CD4-positive, alpha-beta memory T cell (primary cell): ENCODE measurements at regions not wholly inside any gene's neighbourhood (a gene's known extent, or its start where the extent isn't known, plus 50 kb on each side); places are given as distances from the start of the nearest gene placed in this dataset.
A peak's percentile ranks its signal among the peaks of the same experiment; 100 is the strongest.

ENCODE experiments used
- CTCF ChIA-PET: fragments of 350-600 bp; sonication (Branson Sonifier 250); formaldehyde crosslinking; loops from one replicate; lab custom pipeline; 2021; ENCODE audit warnings: inconsistent platforms; ENCODE audit not compliant: partially characterized antibody; lab: Charles Lee
- POLR2A ChIA-PET: fragments of 350-600 bp; sonication (Branson Sonifier 250); formaldehyde crosslinking; loops from one replicate; lab custom pipeline; 2021; ENCODE audit not compliant: partially characterized antibody; lab: Charles Lee
- DNase-seq, 5 donors: peaks; one replicate each; pipeline versions ENCODE4 v3.0.0 to v3.0.0-alpha.2; 2020 to 2022; ENCODE audit warnings: mixed read lengths in 1 of 5
- H3K27ac ChIP-seq: one replicate; pipeline ENCODE4 v1.7.0; 2013; ENCODE audit warnings: low read depth, low read length
- H3K27me3 ChIP-seq: 2 replicates; pipeline ENCODE4 v1.7.0; 2013; ENCODE audit warnings: mild to moderate bottlenecking, low read length, moderate library complexity; ENCODE audit not compliant: insufficient read depth
- H3K36me3 ChIP-seq: 2 replicates; pipeline ENCODE4 v1.7.0; 2013; ENCODE audit warnings: mild to moderate bottlenecking, low read length, moderate library complexity; ENCODE audit not compliant: insufficient read depth
- H3K4me1 ChIP-seq: 2 replicates; pipeline ENCODE4 v1.7.0; 2013; ENCODE audit warnings: mild to moderate bottlenecking, low read length, moderate library complexity; ENCODE audit not compliant: insufficient read depth
- H3K4me3 ChIP-seq, 2 donors: one replicate each; pipeline ENCODE4 v1.7.0; 2013; ENCODE audit warnings: low read length in 2 of 2, mild to moderate bottlenecking in 1 of 2
- H3K9me3 ChIP-seq, 2 donors: one replicate each; pipeline ENCODE4 v1.7.0; 2013; ENCODE audit warnings: low read length in 2 of 2, control low read depth in 1 of 2; ENCODE audit not compliant: control insufficient read depth in 1 of 2
- H3K27ac Mint-ChIP-seq, 7 donors: one replicate each; pipeline ENCODE4 v1.8.0; 2020 to 2021; ENCODE audit warnings: mixed read lengths in 7 of 7, mild to moderate bottlenecking in 6 of 7, inconsistent platforms in 3 of 7, moderate library complexity in 3 of 7
- H3K27me3 Mint-ChIP-seq, 2 donors: one replicate each; pipeline ENCODE4 v1.8.0; 2020 to 2021; ENCODE audit warnings: mixed read lengths in 2 of 2
- H3K36me3 Mint-ChIP-seq, 2 donors: one replicate each; pipeline ENCODE4 v1.8.0; 2020 to 2021; ENCODE audit warnings: mixed read lengths in 2 of 2, inconsistent platforms in 1 of 2, mild to moderate bottlenecking in 1 of 2
- H3K4me1 Mint-ChIP-seq, 4 donors: one replicate each; pipeline ENCODE4 v1.8.0; 2020 to 2021; ENCODE audit warnings: mixed read lengths in 4 of 4, mild to moderate bottlenecking in 1 of 4
- H3K4me3 Mint-ChIP-seq, 8 donors: one replicate each; pipeline ENCODE4 v1.8.0; 2020 to 2021; ENCODE audit warnings: mixed read lengths in 8 of 8, mild to moderate bottlenecking in 7 of 8, moderate library complexity in 6 of 8, inconsistent platforms in 3 of 8
- H3K9me3 Mint-ChIP-seq, 8 donors: one replicate each; pipeline ENCODE4 v1.8.0; 2020 to 2021; ENCODE audit warnings: mixed read lengths in 8 of 8, mild to moderate bottlenecking in 5 of 8, inconsistent platforms in 3 of 8, moderate library complexity in 1 of 8
- intact Hi-C: fragments of 100-400 bp; cut with micrococcal nuclease; formaldehyde crosslinking; loops from one replicate; pipeline ENCODE4 v1.15.1; 2023

GRCh38 chr7:22008087-22008486, 62.4 kb upstream of the CDCA7L start:
- ChIA-PET CTCF (no interaction called here), POLR2A (no interaction called here)
- no peaks in the 10 kb centered on the region for H3K4me1 Mint-ChIP-seq
- no peak overlapping the region for H3K27ac ChIP-seq
- intact Hi-C loops = loop anchor here (10.0 kb wide), 1 partner anchor 77 kb away; no protein-coding TSS in a partner anchor
- no peaks in the 10 kb centered on the region for H3K36me3 Mint-ChIP-seq
- no peaks in the 10 kb centered on the region for H3K36me3 ChIP-seq
- no peaks in the 10 kb centered on the region for H3K9me3 Mint-ChIP-seq
- DNase-seq = no peak
- H3K27ac Mint-ChIP-seq = no peak overlapping the region
- peaks cover 3 to 6% of the 10 kb centered on the region in 2 donors for H3K27me3 Mint-ChIP-seq
- no peaks in the 10 kb centered on the region for H3K9me3 ChIP-seq
- H3K27me3 ChIP-seq = no peaks in the 10 kb centered on the region
- no peaks in the 10 kb centered on the region for H3K4me1 ChIP-seq
- no peak overlapping the region for H3K4me3 ChIP-seq
- no peak overlapping the region for H3K4me3 Mint-ChIP-seq

GRCh38 chr7:22005151-22005550, 59.5 kb upstream of the CDCA7L start:
- H3K36me3 Mint-ChIP-seq = no peaks in the 10 kb centered on the region
- intact Hi-C loops = loop anchor here (10.0 kb wide), 1 partner anchor 80 kb away; no protein-coding TSS in a partner anchor
- DNase-seq = no peak
- CTCF ChIA-PET = no interaction called here
- H3K27ac Mint-ChIP-seq = no peak overlapping the region
- Histone ChIP-seq H3K36me3 (no peaks in the 10 kb centered on the region), H3K27ac (no peak overlapping the region), H3K9me3 (no peaks in the 10 kb centered on the region), H3K4me3 (no peak overlapping the region), H3K27me3 (no peaks in the 10 kb centered on the region), H3K4me1 (no peaks in the 10 kb centered on the region)
- H3K27me3 Mint-ChIP-seq = peaks cover 5 to 6% of the 10 kb centered on the region in 2 donors
- POLR2A ChIA-PET = no interaction called here
- H3K9me3 Mint-ChIP-seq = no peaks in the 10 kb centered on the region
- H3K4me1 Mint-ChIP-seq = peaks cover 0 to 5% (median 2%) of the 10 kb centered on the region in 4 donors
- H3K4me3 Mint-ChIP-seq = no peak overlapping the region

- no peaks in the 10 kb centered on the region for H3K27me3 ChIP-seq
- H3K4me3 ChIP-seq = no peak overlapping the region
- CTCF ChIA-PET = interaction anchor here (1.0 kb wide), 1 partner anchor 9 kb away, joined by 4 read pairs; no protein-coding TSS in a partner anchor
- no peaks in the 10 kb centered on the region for H3K4me1 ChIP-seq
- no peaks in the 10 kb centered on the region for H3K36me3 ChIP-seq
- no peak for DNase-seq
- Mint-ChIP-seq H3K4me1 (peaks cover 0 to 5% (median 2%) of the 10 kb centered on the region in 4 donors), H3K36me3 (no peaks in the 10 kb centered on the region), H3K27ac (no peak overlapping the region), H3K27me3 (peaks cover 6 to 7% of the 10 kb centered on the region in 2 donors), H3K9me3 (no peaks in the 10 kb centered on the region), H3K4me3 (no peak overlapping the region)
- H3K9me3 ChIP-seq = no peaks in the 10 kb centered on the region
- intact Hi-C loops = loop anchor here (5.0 to 10.0 kb wide), 2 partner anchors 82 to 475 kb away; no protein-coding TSS in a partner anchor
- POLR2A ChIA-PET = no interaction called here
- no peak overlapping the region for H3K27ac ChIP-seq
Observed at GRCh38 chr7:22002726-22003125, 57.0 kb upstream of the CDCA7L start.

DNA sequence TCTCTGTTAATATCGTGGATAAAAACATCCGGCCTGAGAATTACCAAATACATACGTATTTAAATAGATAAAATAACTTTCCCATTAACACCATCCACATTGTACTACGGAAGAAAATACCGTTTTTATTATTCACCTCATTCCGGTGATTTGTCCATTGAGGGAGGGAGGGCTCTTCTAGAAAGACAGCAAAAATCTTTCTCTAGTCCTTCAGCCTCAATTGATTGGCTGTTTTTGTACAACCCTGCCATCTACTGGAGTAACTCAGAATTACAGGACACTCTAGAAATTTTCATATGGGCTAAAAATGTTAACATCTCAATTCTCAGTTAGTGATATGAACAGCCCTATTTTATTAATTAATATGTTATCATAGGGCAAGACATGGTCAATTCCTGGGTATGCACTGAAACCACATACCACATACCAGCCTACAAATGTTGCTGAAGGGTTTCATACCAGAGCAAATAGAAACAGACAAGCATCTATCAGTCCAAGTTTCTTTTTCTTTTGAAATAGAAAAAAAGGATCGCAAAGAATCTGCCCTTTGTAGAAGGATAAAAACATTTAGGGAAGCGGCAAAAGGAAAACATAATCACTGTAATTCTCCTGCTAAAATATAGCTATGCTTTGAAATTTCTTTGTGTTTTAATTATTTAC, 55.8 kb upstream of the CDCA7L start:
- Mint-ChIP-seq H3K27ac (peak overlapping the region in 1 of 7 donors; percentile 19), H3K4me3 (peak overlapping the region in 3 of 8 donors; percentile 33 to 63 (median 60))

GRCh38 chr7:21999896-22000295, 54.2 kb upstream of the CDCA7L start:
- POLR2A ChIA-PET = no interaction called here
- H3K4me3 ChIP-seq = no peak overlapping the region
- Mint-ChIP-seq H3K4me3 (no peak overlapping the region), H3K27ac (no peak overlapping the region), H3K4me1 (peaks cover 0 to 5% (median 2%) of the 10 kb centered on the region in 4 donors), H3K36me3 (no peaks in the 10 kb centered on the region), H3K27me3 (peaks cover 3 to 6% of the 10 kb centered on the region in 2 donors), H3K9me3 (no peaks in the 10 kb centered on the region)
- CTCF ChIA-PET = interaction anchor here (0.7 to 2.8 kb wide), 5 partner anchors 10 to 749 kb away, joined by 3 to 8 read pairs (median 3); no protein-coding TSS in a partner anchor
- no peak overlapping the region for H3K27ac ChIP-seq
- H3K4me1 ChIP-seq = no peaks in the 10 kb centered on the region
- no peak for DNase-seq
- no peaks in the 10 kb centered on the region for H3K9me3 ChIP-seq
- H3K36me3 ChIP-seq = no peaks in the 10 kb centered on the region
- H3K27me3 ChIP-seq = no peaks in the 10 kb centered on the region
- intact Hi-C loops = loop anchor here (5.0 to 10.0 kb wide), 2 partner anchors 85 to 473 kb away; no protein-coding TSS in a partner anchor

More for the DNA sequence above, 55.8 kb upstream of the CDCA7L start:
- H3K9me3 Mint-ChIP-seq = no peaks in the 10 kb centered on the region
- intact Hi-C loops = loop anchor here (1.0 to 10.0 kb wide), 4 partner anchors 83 to 745 kb away; no protein-coding TSS in a partner anchor
- Histone ChIP-seq H3K9me3 (no peaks in the 10 kb centered on the region), H3K27me3 (no peaks in the 10 kb centered on the region), H3K4me1 (no peaks in the 10 kb centered on the region), H3K36me3 (no peaks in the 10 kb centered on the region), H3K4me3 (no peak overlapping the region), H3K27ac (no peak overlapping the region)
- peaks cover 0 to 5% (median 2%) of the 10 kb centered on the region in 4 donors for H3K4me1 Mint-ChIP-seq
- DNase-seq = peak; percentile 27 to 56 (median 47)
- POLR2A ChIA-PET = no interaction called here
- peaks cover 2 to 6% of the 10 kb centered on the region in 2 donors for H3K27me3 Mint-ChIP-seq
- no peaks in the 10 kb centered on the region for H3K36me3 Mint-ChIP-seq
- CTCF ChIA-PET = interaction anchor here (0.6 to 2.8 kb wide), 13 partner anchors 8 to 1151 kb away, joined by 3 to 8 read pairs (median 3); no protein-coding TSS in a partner anchor

GRCh38 chr7:21996641-21997040, 50.9 kb upstream of the CDCA7L start:
- Histone ChIP-seq H3K9me3 (no peaks in the 10 kb centered on the region), H3K27ac (no peak overlapping the region), H3K27me3 (no peaks in the 10 kb centered on the region), H3K4me3 (no peak overlapping the region), H3K36me3 (no peaks in the 10 kb centered on the region), H3K4me1 (no peaks in the 10 kb centered on the region)
- intact Hi-C loops = no loop called here
- ChIA-PET CTCF (interaction anchor here (1.0 kb wide), 1 partner anchor 22 kb away, joined by 4 read pairs; no protein-coding TSS in a partner anchor), POLR2A (no interaction called here)
- peaks cover 0 to 5% (median 2%) of the 10 kb centered on the region in 4 donors for H3K4me1 Mint-ChIP-seq
- H3K9me3 Mint-ChIP-seq = no peaks in the 10 kb centered on the region
- H3K36me3 Mint-ChIP-seq = no peaks in the 10 kb centered on the region
- peaks cover 9% of the 10 kb centered on the region in 2 donors for H3K27me3 Mint-ChIP-seq
- no peak for DNase-seq
- H3K4me3 Mint-ChIP-seq = no peak overlapping the region
- no peak overlapping the region for H3K27ac Mint-ChIP-seq
